Superior temporal gyrus (tissue), 1 donor: ENCODE measurements at regions not wholly inside any gene's neighbourhood (a gene's known extent, or its start where the extent isn't known, plus 50 kb on each side); places are given as distances from the start of the nearest gene placed in this dataset.
"Not testable (repeated sequence)": the region's sequence is repeated elsewhere in the genome, so short reads cannot be mapped to it uniquely, and the experiment has no call there.

Experiments used
- DNase-seq: peaks from one replicate; pipeline ENCODE4 v3.0.0-alpha.2; 2016; ENCODE audit errors: extremely low spot score

- DNase-seq, result no peak
Measured at GRCh38 chr5:171542525-171543140, 123.2 kb downstream of the FGF18 start.

GRCh38 chr5:171543148-171543815 lies 123.8 kb downstream of the FGF18 start:
- DNase-seq, result no peak

GRCh38 chr5:171544913-171545765 lies 125.7 kb downstream of the FGF18 start:
- no peak for DNase-seq

- no peak for DNase-seq
Measured at GRCh38 chr5:171549274-171549673, 129.8 kb downstream of the FGF18 start.

DNA sequence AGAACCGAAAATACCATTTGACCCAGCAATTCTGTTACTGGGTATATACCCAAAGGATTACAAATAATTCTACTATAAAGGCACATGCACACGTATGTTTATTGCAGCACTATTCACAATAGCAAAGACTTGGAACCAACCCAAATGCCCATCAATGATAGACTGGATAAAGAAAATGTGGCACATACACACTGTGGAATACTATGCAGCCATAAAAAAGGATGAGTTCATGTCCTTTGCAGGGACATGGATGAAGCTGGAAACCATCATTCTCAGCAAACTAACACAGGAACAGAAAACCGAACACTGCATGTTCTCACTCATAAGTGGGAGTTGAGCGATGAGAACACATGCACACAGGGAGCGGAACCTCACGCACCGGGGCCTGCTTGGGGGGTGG lies 134.4 kb downstream of the FGF18 start:
- not testable (repeated sequence) for DNase-seq

DNA sequence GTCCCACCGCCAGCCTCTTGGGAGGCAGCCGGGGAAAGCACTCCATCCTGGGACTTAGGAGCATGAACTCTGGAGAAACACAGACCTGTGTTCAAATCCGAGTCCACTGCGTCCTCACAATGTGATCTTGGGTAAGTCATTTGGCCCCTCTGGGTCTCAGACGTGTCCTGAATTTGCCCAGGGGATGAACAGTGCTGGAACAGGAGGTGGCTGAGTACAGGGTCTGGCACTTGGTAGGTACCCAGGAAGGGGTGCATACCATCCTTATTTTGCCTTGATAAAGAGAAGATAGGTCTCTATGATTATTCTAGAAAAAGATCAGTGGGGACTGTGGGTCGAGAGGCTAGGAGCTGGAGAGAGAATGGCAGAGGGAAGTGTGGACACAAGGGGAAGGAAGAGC lies 135.7 kb downstream of the FGF18 start:
- DNase-seq, result no peak

DNA sequence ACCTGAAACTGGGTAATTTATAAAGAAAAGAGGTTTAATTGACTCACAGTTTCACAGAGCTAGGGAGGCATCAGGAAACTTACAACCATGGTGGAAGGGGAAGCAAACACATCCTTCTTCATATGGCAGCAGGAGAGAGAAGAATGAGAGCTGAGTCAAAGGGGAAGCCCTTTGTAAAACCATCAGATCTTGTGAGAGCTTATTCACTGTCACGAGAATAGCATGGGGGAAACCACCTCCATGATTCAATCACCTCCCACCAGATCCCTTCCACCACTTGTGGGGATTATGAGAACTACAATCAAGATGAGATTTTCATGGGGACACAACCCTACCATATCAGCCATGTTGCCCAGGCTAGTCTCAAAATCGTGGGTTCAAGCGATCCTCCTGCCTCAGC lies 143.4 kb downstream of the FGF18 start:
- no peak for DNase-seq

DNA sequence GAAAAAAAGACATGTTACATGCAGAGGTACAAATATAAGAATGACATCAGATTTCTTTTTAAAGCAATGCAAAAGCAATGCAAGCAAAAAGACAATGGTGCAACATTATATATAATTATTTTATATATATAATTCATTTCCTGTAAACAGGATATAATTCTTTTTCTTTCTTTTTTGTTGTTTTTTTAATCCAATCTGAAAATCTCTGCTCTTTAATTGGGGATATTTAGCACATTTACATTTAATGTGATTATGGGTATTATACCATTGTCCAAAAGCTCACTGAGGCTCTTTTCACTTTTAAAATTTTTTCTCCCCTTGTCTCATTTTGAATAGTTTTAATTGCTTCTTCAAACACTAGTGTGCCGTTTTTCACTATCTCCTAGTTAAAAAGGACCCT lies 148.9 kb downstream of the FGF18 start:
- DNase-seq, result no peak

- DNase-seq, result no peak
Measured at GRCh38 chr5:171569065-171569712, 149.7 kb downstream of the FGF18 start.

- no peak for DNase-seq
Measured at GRCh38 chr5:171570244-171570825, 150.9 kb downstream of the FGF18 start.

- DNase-seq, result no peak
Measured at GRCh38 chr5:171571663-171572062, 152.2 kb downstream of the FGF18 start.

- no peak for DNase-seq
Measured at GRCh38 chr5:171573021-171573420, 153.6 kb downstream of the FGF18 start.

DNA sequence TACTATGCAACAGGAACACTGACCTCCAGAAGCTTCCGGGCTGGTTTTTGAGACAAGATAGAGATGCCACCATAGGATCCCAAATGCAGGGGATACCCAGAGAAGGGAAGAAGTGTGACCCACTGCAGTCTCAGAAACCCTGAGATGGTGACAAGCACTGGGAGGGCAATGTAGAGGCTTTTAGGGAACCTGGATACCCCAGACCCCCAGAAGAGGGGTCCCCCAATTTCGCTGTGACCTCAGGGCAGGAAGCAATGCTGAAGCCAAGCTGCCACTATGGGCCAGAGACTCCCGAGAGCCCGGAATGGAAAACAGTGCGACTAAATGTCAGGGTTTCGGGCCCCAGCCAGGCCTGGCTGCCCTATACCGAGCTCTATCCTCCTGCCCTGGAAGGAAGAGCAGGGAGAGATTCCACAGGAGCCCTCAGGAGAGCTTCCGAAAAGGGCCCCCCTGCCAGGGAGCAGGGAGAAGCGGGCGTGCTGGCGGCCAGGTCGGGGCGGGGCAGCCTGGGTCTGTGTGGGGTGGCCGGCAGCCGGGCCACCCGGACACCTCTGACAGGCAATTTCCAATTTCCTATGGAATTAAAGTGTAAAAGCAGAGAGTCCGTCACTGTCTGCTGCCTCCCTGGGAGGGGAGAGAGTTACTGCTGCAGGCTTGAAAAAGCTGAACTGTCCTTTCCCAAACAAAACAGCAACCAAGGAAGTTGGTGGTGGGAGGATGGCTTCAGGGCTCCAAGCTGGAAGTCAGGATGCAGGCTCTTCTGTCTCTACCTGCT lies 154.2 kb downstream of the FGF18 start:
- no peak for DNase-seq

DNA sequence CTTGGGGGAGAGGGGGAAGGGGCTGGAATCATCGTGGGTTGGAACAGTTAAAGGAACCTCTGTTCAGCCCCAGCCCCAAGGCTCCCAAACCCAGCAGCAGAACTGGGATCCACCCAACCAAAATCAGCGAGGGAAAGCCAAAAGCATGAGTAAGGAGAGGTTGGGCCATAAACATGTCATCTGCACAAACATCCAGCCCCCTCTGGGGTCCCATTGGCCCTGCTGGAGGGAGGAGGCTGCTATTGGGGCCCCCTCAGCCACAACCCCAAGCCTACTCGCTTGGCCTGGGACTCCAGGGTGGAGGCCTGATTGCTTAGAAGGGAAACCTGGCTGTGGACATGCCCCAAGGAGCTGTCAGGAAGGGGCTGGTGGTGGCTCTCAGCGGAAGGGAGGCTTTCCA lies 154.9 kb downstream of the FGF18 start:
- no peak for DNase-seq

GRCh38 chr5:171575386-171575785 lies 155.9 kb downstream of the FGF18 start:
- DNase-seq, result no peak

DNA sequence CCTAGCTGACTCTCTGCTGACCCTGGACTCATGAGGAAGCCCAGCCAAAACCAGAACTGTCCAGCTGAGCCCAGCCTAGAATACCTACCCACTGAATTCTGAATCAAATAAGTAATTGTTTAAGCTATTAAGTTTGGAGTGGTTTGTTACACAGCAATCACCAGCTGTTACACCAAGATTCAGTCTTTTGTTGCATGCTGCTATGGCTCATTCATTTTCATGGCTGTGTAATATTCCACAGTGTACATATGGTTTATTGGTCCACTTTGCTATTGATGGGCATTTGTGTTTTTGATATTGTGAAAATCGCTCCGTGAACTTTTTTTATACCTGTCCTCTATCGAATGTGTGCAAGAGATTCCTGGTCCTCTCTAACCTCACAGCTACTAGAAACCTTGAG lies 156.4 kb downstream of the FGF18 start:
- DNase-seq, result no peak

GRCh38 chr5:171577042-171577758 lies 157.8 kb downstream of the FGF18 start:
- no peak for DNase-seq

DNA sequence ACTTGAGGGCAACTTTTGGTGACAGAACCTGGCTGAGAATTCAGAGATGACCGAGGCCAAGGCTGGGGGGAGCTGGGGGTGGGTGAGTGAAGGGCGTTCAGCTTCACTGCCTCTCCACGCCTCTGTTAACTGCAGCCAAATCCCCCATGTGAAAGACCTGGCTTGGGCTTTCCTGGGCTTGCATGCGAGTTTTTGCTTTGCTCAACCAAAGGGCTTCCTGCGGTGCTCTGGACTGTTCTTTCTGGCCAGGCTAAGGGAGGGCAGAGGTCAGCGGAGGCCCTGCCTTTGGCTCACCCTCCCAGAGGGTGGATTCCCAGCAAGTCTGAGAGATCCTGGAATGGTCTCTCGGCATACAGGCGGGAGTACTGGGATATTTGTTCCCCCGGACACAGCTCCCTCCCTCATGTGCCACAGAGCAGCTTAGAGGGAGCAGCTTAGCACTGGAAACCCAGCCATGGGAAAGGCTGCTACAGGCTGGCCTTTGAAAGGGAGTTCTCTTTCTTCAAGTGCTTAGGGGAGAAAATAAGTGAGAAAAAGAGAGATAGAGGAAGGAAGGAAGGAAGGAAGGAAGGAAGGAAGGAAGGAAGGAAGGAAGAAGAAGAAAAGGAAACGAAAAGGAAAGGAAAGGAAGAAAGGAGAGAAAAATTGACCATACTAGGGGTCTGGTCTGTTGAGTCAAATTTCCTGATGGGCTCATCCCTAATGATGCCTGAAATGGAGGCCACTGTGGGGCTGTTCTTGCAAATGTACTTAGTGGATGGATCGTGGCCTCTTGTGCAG lies 158.8 kb downstream of the FGF18 start:
- DNase-seq, result no peak

- DNase-seq, result no peak
Measured at GRCh38 chr5:171578829-171579491, 159.5 kb downstream of the FGF18 start.
